Astrocyte of the cerebellum (primary cell): ENCODE measurements at regions not wholly inside any gene's neighbourhood (a gene's known extent, or its start where the extent isn't known, plus 50 kb on each side); places are given as distances from the start of the nearest gene placed in this dataset.

Experiments
- DNase-seq: peaks from one replicate; pipeline ENCODE4 v3.0.0-alpha.2; 2011; ENCODE audit warnings: low read depth
- H3K4me3 ChIP-seq: 2 replicates; pipeline ENCODE4 v1.5.1; 2011; ENCODE audit warnings: mild to moderate bottlenecking, low read depth, low read length, moderate library complexity
- CTCF ChIP-seq: IDR thresholded peaks from 2 replicates; pipeline ENCODE4 v1.5.1; 2012; ENCODE audit warnings: low read length, low read depth, moderate library complexity, mild to moderate bottlenecking; ENCODE audit errors: missing control alignments
- in situ Hi-C: cut with HindIII; loops from 2 replicates; pipeline ENCODE4 v1.10.0; 2017; ENCODE audit warnings: low sequenced_read_pairs

DNA sequence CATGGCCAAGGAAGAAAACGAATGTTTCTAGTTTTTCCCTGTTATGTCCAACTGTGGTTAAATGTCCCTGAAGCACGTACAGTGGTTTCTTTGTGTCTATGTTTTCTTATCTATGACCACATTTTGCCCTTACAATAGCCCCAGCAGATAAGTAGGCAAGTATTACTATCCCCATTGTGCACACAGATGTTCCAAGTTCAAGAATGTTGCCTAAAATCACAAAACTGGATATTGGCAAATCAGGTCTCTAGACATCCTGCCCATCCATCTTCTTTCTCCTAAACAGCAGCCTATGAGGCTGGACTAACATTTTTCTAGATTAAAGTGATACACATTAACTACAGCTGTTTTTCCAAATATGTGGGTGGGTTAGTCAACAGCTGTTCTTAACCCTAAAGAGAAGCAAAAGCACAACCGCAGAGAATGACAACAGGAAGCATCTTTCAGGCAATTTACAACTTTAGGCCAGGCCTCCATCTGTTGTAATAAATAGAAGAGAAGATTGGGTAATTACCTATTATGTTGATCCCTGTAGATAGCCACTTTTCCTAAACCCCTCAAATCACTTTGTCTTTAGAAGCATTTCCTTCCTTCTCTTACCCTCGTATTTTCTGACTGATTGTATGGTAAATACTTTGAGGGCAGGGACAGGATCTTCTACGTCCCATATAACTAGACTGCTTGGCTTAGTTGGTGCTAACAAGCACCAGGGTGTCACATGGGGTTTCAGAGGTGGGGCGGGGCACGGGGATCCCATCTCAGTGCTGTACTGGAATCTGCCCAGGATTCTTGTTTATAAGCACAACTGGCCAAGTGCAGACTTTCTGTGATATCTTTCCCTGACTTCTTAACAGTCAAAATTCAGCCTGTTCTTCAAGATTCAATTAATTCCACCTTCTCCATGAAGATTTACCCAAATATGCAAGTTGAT lies 132.1 kb upstream of the SETBP1 start:
- DNase-seq: no peak
- in situ Hi-C loops: no loop called here
- H3K4me3 ChIP-seq: no peak overlapping the region
- TF ChIP-seq CTCF: no peak

DNA sequence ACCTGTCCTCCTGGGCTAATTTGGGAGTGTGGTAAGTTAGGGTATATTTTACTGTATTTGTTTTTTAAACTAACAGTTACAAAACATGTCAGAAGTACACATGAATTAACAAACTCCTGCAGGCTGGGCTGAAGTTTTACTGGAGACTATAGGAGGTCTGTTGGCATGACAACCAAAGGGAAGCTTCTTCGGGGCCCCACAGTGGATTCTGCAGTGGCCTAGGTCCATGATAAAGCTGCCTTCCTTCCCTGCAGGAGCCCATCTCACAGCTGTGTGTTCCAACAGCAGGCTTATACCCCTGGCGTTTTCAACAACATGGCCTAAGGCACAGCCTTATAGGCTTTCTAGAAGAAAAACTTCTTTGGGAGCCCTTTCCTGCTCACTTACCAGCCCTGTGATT lies 128.0 kb upstream of the SETBP1 start:
- no peak overlapping the region for H3K4me3 ChIP-seq
- no peak for DNase-seq
- TF ChIP-seq CTCF: no peak
- in situ Hi-C loops: no loop called here

GRCh38 chr18:44556296-44556695 lies 124.4 kb upstream of the SETBP1 start:
- H3K4me3 ChIP-seq: no peak overlapping the region
- in situ Hi-C loops: no loop called here
- no peak for TF ChIP-seq CTCF
- DNase-seq: no peak

- H3K4me3 ChIP-seq: no peak overlapping the region
- TF ChIP-seq CTCF: no peak
- in situ Hi-C loops: no loop called here
- DNase-seq: no peak
Measured at GRCh38 chr18:44557616-44558151, 123.0 kb upstream of the SETBP1 start.

GRCh38 chr18:44558767-44559166 lies 121.9 kb upstream of the SETBP1 start:
- in situ Hi-C loops: no loop called here
- no peak for TF ChIP-seq CTCF
- H3K4me3 ChIP-seq: no peak overlapping the region
- DNase-seq: no peak

- in situ Hi-C loops: no loop called here
- H3K4me3 ChIP-seq: no peak overlapping the region
- DNase-seq: no peak
- TF ChIP-seq CTCF: no peak
Measured at GRCh38 chr18:44562986-44563385, 117.7 kb upstream of the SETBP1 start.
